NCI-H2227 treated with DMSO at 0.1 percent for 48 hours (cell line): ENCODE measurements at regions not wholly inside any gene's neighbourhood (a gene's known extent, or its start where the extent isn't known, plus 50 kb on each side); places are given as distances from the start of the nearest gene placed in this dataset.
A peak's percentile ranks its signal among the peaks of the same experiment; 100 is the strongest.
"Not testable (repeated sequence)": the region's sequence is repeated elsewhere in the genome, so short reads cannot be mapped to it uniquely, and the experiment has no call there.

Source experiments
- DNase-seq: peaks from one replicate; lab custom pipeline; 2025; lab: John Stamatoyannopoulos, UW

- DNase-seq: no peak
Measured at GRCh38 chr1:233790121-233790520, 114.4 kb upstream of the SLC35F3 start.

- DNase-seq: peak; percentile 88
Measured at GRCh38 chr1:233790662-233791371, 113.7 kb upstream of the SLC35F3 start.

- no peak for DNase-seq
Measured at GRCh38 chr1:233791372-233791703, 113.1 kb upstream of the SLC35F3 start.

GRCh38 chr1:233791721-233792120 is 112.8 kb upstream of the SLC35F3 start:
- DNase-seq: no peak

GRCh38 chr1:233794863-233795262 is 109.6 kb upstream of the SLC35F3 start:
- no peak for DNase-seq

- no peak for DNase-seq
Measured at GRCh38 chr1:233796146-233796783, 108.2 kb upstream of the SLC35F3 start.

GRCh38 chr1:233802611-233803010 is 101.9 kb upstream of the SLC35F3 start:
- no peak for DNase-seq

- DNase-seq: no peak
Measured at GRCh38 chr1:233805786-233806185, 98.7 kb upstream of the SLC35F3 start.

GRCh38 chr1:233815357-233815756 is 89.1 kb upstream of the SLC35F3 start:
- DNase-seq: no peak

GRCh38 chr1:233815865-233816264 is 88.6 kb upstream of the SLC35F3 start:
- no peak for DNase-seq

GRCh38 chr1:233816348-233816747 is 88.1 kb upstream of the SLC35F3 start:
- no peak for DNase-seq

GRCh38 chr1:233819042-233819441 is 85.4 kb upstream of the SLC35F3 start:
- no peak for DNase-seq

GRCh38 chr1:233824179-233824578 is 80.3 kb upstream of the SLC35F3 start:
- not testable (repeated sequence) for DNase-seq

- not testable (repeated sequence) for DNase-seq
Measured at GRCh38 chr1:233827937-233828336, 76.5 kb upstream of the SLC35F3 start.

- no peak for DNase-seq
Measured at GRCh38 chr1:233828480-233828879, 76.0 kb upstream of the SLC35F3 start.

GRCh38 chr1:233834609-233835008 is 69.9 kb upstream of the SLC35F3 start:
- DNase-seq: no peak

- not testable (repeated sequence) for DNase-seq
Measured at GRCh38 chr1:233838207-233838606, 66.3 kb upstream of the SLC35F3 start.

GRCh38 chr1:233843525-233844204 is 60.8 kb upstream of the SLC35F3 start:
- DNase-seq: no peak

- no peak for DNase-seq
Measured at GRCh38 chr1:233844275-233844674, 60.2 kb upstream of the SLC35F3 start.

GRCh38 chr1:233844692-233845091 is 59.8 kb upstream of the SLC35F3 start:
- no peak for DNase-seq
